GM23248 (cell line): ENCODE measurements at regions not wholly inside any gene's neighbourhood (a gene's known extent, or its start where the extent isn't known, plus 50 kb on each side); places are given as distances from the start of the nearest gene placed in this dataset.

ENCODE experiments used
- DNase-seq: peaks from one replicate; pipeline ENCODE4 v3.0.0-alpha.2; 2015
- H2AFZ ChIP-seq: fragments of 200-600 bp; sonication (generic); 2 replicates; pipeline ENCODE4 v1.6.1; 2016; ENCODE audit warnings: antibody characterized with exemption
- H3F3A ChIP-seq: fragments of 200-600 bp; sonication (generic); 2 replicates; pipeline ENCODE4 v1.6.1; 2016; ENCODE audit warnings: mild to moderate bottlenecking, antibody characterized with exemption, mixed run types; ENCODE audit not compliant: insufficient read depth
- H3K27ac ChIP-seq: fragments of 200-600 bp; sonication (generic); 2 replicates; pipeline ENCODE4 v1.5.1; 2016; ENCODE audit warnings: mild to moderate bottlenecking
- H3K27me3 ChIP-seq: fragments of 200-600 bp; sonication (generic); replicated peaks from 2 replicates; pipeline ENCODE4 v1.6.1; 2016; ENCODE audit warnings: mild to moderate bottlenecking; ENCODE audit not compliant: insufficient read depth
- H3K36me3 ChIP-seq: fragments of 200-600 bp; sonication (generic); 2 replicates; pipeline ENCODE4 v1.6.1; 2016; ENCODE audit warnings: low read depth, mild to moderate bottlenecking
- H3K4me1 ChIP-seq: fragments of 200-600 bp; sonication (generic); 2 replicates; pipeline ENCODE4 v1.6.1; 2016; ENCODE audit warnings: mild to moderate bottlenecking; ENCODE audit not compliant: insufficient read depth
- H3K4me2 ChIP-seq: fragments of 200-600 bp; sonication (generic); one replicate; pipeline ENCODE4 v1.6.1; 2016; ENCODE audit warnings: mild to moderate bottlenecking; ENCODE audit not compliant: unreplicated experiment
- H3K4me3 ChIP-seq: fragments of 200-600 bp; sonication (generic); 2 replicates; pipeline ENCODE4 v1.5.1; 2016; ENCODE audit warnings: mild to moderate bottlenecking
- H3K79me2 ChIP-seq: fragments of 200-600 bp; sonication (generic); 2 replicates; pipeline ENCODE4 v1.6.1; 2016; ENCODE audit warnings: mild to moderate bottlenecking; ENCODE audit not compliant: insufficient read depth
- H3K9ac ChIP-seq: fragments of 200-600 bp; sonication (generic); 2 replicates; pipeline ENCODE4 v1.6.1; 2016; ENCODE audit warnings: mild to moderate bottlenecking
- H3K9me2 ChIP-seq: fragments of 200-600 bp; sonication (generic); 2 replicates; pipeline ENCODE4 v1.6.1; 2016; ENCODE audit warnings: mixed run types, mild to moderate bottlenecking, moderate library complexity; ENCODE audit not compliant: insufficient read depth
- H3K9me3 ChIP-seq: fragments of 200-600 bp; sonication (generic); one replicate; pipeline ENCODE4 v1.6.1; 2017; ENCODE audit warnings: low read depth
- H4K20me1 ChIP-seq: fragments of 200-600 bp; sonication (generic); 2 replicates; pipeline ENCODE4 v1.6.0; 2016; ENCODE audit not compliant: insufficient read depth
- EZH2 ChIP-seq: fragments of 200-600 bp; sonication (generic); IDR thresholded peaks from 2 replicates; pipeline ENCODE4 v1.6.1; 2018; ENCODE audit warnings: antibody characterized with exemption, mild to moderate bottlenecking; ENCODE audit not compliant: insufficient read depth, poor library complexity, severe bottlenecking
- EZH2phosphoT487 ChIP-seq: fragments of 200-600 bp; sonication (generic); IDR thresholded peaks from 2 replicates; pipeline ENCODE4 v1.6.1; 2018; ENCODE audit warnings: antibody characterized with exemption, moderate library complexity, mild to moderate bottlenecking, low read depth; ENCODE audit not compliant: insufficient read depth
- WGBS, 2 experiments: methylation state at CpG; one replicate each; pipeline ENCODE4 v1.1.6; 2015 to 2017; ENCODE audit warnings: low lambda C conversion rate in 2 of 2, low coverage in 1 of 2; ENCODE audit errors: missing lambda C conversion rate in 2 of 2; 5-methylcytosine and 5-hydroxymethylcytosine counted together
- in situ Hi-C: fragments of 300-500 bp; cut with MboI; formaldehyde crosslinking; loops from 2 replicates; pipeline ENCODE4 v1.15.0; 2020

DNA sequence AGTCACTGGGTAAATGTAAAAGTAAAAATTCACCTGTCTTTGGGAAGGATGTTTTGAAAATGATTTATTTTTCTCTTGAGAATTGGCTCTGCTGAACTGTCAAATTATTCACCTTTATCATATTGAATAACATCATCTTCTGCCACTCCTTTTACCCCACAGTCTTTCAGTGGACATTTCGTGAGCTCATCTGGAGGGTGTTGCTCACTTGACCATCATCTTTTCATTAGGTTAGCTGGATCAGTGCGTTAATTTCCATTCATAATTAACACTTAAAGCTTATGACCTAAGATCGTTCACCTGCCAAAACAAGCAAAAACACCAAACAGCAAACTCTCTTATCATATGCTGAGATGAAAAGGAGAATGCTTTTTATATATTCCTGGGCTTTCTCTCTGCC lies 53.4 kb upstream of the TNFAIP8 start:
- DNase-seq: no peak
- Histone ChIP-seq H3K79me2 (no peaks in the 10 kb centered on the region), H3K4me2 (peak overlapping the region; percentile 65), H3K36me3 (no peaks in the 10 kb centered on the region), H2AFZ (no peak overlapping the region), H4K20me1 (no peaks in the 10 kb centered on the region), H3K27me3 (no peaks in the 10 kb centered on the region), H3K9me2 (no peaks in the 10 kb centered on the region), H3K9me3 (no peaks in the 10 kb centered on the region), H3K4me3 (no peak overlapping the region), H3K9ac (no peak overlapping the region), H3F3A (peaks cover 34% of the 10 kb centered on the region), H3K4me1 (peaks cover 38% of the 10 kb centered on the region), H3K27ac (peak overlapping the region; percentile 81)
- no peak for TF ChIP-seq EZH2phosphoT487
- no peak for TF ChIP-seq EZH2
- in situ Hi-C loops: no loop called here
- WGBS, 2 experiments: 51 to 56% methylated on average over 3 of the region's 3 CpGs

DNA sequence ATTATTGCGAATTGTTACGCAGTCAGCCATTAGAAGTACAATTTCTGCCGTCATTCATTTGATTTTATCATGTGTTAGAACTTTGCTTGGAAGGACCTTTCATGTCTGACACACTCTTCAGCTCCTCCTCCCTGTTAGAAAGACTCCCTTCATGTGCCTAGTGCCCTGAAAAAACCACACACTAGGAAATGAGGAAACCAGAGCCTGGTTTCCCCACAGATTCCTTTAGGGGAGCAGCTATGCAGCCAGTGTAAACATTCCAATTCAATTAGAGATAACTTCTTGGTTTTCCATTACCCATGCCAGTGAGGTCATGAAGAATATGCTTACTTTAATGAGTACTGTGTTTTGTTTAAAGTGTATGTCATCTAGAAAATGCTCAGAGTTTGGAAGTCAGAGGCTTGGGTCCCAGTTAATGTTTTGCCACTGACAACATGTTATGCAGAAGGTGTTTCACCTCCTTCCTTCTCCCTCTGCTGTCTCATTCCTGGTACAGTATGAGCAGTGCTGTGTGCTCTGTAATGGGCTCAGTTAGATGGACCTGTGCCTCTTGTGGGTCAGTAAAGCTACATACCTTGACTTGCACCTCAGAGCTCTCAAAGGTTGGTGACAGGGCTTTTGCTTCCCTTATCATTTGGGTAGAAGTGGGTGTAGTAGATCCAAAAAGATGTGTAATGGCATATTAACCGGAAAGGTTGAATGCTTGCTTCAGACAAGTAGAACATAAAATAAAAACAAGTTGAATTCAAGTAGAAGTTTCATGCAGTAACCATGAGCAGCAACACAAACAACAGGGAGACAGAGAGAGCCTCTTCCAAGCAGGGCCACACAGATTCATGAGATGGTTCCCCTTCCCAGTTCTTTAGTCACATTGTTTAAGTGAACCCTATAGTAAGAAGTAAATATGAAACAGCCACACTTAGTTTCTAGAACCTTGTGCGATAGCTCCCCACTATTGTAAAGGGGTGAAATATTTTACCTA lies 52.6 kb upstream of the TNFAIP8 start:
- H2AFZ ChIP-seq: no peak overlapping the region
- no peaks in the 10 kb centered on the region for H3K79me2 ChIP-seq
- no peak for TF ChIP-seq EZH2phosphoT487
- TF ChIP-seq EZH2: no peak
- in situ Hi-C loops: no loop called here
- no peaks in the 10 kb centered on the region for H3K36me3 ChIP-seq
- H3K4me1 ChIP-seq: peaks cover 38% of the 10 kb centered on the region
- no peaks in the 10 kb centered on the region for H3K27me3 ChIP-seq
- H3K4me3 ChIP-seq: no peak overlapping the region
- H3K4me2 ChIP-seq: peak overlapping the region; percentile 65
- peak overlapping the region; percentile 51 for H3K9ac ChIP-seq
- H3K27ac ChIP-seq: peak overlapping the region; percentile 81
- no peaks in the 10 kb centered on the region for H4K20me1 ChIP-seq
- no peaks in the 10 kb centered on the region for H3K9me2 ChIP-seq
- WGBS, 2 experiments: 59 to 61% methylated on average over 5 of the region's 5 CpGs
- peaks cover 34% of the 10 kb centered on the region for H3F3A ChIP-seq
- peak; percentile 95 for DNase-seq
- no peaks in the 10 kb centered on the region for H3K9me3 ChIP-seq

DNA sequence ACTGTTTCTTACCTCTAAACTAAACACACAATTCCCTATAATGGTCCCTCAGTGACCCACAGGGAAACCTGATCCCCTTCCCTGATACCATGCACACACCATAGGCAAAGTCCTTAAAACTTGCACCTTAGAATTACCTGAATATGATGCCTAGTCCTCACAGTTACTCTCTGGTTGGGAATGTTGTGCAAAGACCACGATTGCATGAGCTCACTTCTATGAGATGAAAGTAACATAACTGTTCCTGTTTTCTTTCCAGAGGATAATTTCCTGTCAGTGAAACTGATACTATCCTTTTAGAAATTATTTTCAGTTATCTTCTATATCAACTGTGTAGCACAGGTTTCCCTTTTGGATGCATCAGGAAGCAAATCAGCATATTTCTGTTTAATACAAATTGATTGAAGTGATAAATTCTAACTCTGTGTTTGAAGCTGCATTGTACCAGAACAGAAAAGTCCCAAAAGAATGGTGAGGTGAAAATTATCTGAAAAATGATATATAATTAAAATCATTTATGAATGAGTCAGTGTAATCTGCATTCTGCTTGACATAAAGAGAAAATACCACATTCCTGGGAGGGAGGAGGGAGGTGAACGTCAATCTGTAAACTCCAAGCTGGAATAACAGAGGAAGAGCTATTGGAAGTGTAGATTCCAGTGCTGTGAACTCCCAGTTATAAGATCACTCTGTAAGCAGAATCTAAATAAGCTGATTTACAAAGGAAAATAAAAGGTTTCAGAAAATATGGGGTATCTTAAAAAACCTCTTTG lies 51.2 kb upstream of the TNFAIP8 start:
- Histone ChIP-seq H3F3A (peaks cover 34% of the 10 kb centered on the region), H3K4me2 (no peak overlapping the region), H3K4me1 (peaks cover 38% of the 10 kb centered on the region), H3K27ac (no peak overlapping the region), H2AFZ (no peak overlapping the region), H3K36me3 (no peaks in the 10 kb centered on the region), H3K4me3 (no peak overlapping the region), H3K27me3 (no peaks in the 10 kb centered on the region), H4K20me1 (no peaks in the 10 kb centered on the region), H3K9me3 (no peaks in the 10 kb centered on the region), H3K79me2 (no peaks in the 10 kb centered on the region), H3K9me2 (no peaks in the 10 kb centered on the region), H3K9ac (no peak overlapping the region)
- in situ Hi-C loops: no loop called here
- WGBS, 2 experiments: 33 to 42% methylated on average over 2 of the region's 2 CpGs
- peak; percentile 43 for DNase-seq
- TF ChIP-seq EZH2phosphoT487 (no peak), EZH2 (no peak)
